ENCODE measurements at regions not wholly inside any gene's neighbourhood (a gene's known extent, or its start where the extent isn't known, plus 50 kb on each side); places are given as distances from the start of the nearest gene placed in this dataset.
A peak's percentile ranks its signal among the peaks of the same experiment; 100 is the strongest.

GRCh38 chr1:38559446-38560165 lies 300.0 kb downstream of the RRAGC start:
- DNase-seq, result no peak
- no CpG with 5 or more reads among the region's 33 CpGs for WGBS (ENCODE audit: extremely low coverage, insufficient coverage, insufficient read length)
- H3K79me1 ChIP-seq (ENCODE audit: low read length), result no peaks in the 10 kb centered on the region

GRCh38 chr1:38558500-38559445 lies 300.8 kb downstream of the RRAGC start:
- Histone ChIP-seq H3K79me1 (ENCODE audit: low read length) (no peaks in the 10 kb centered on the region), H4K12ac (ENCODE audit: low read depth, low read length) (no peak overlapping the region), H2BK120ac (ENCODE audit: insufficient read depth, low read length, poor library complexity) (no peak overlapping the region), H3K79me2 (ENCODE audit: control insufficient read depth, insufficient read depth, low read length, poor library complexity) (no peaks in the 10 kb centered on the region), H3K27me3 (ENCODE audit: insufficient read depth, low read length) (no peaks in the 10 kb centered on the region), H3K4ac (ENCODE audit: low read depth, low read length) (no peak overlapping the region), H2BK5ac (ENCODE audit: low read depth, low read length, poor library complexity) (no peak overlapping the region), H3K4me1 (ENCODE audit: control insufficient read depth in 1 of 2, insufficient read depth in 2 of 2, low read length in 2 of 2) (peaks cover 0 to 4% of the 10 kb centered on the region in 2 experiments), H2BK12ac (ENCODE audit: low read length) (no peak overlapping the region), H3K9ac (ENCODE audit: low read length) (no peak overlapping the region), H3K9me3 (ENCODE audit: insufficient read depth, low read depth, low read length) (peaks cover 1% of the 10 kb centered on the region), H3K4me2 (ENCODE audit: low read length) (peak overlapping the region; percentile 19), H3K14ac (ENCODE audit: low read length) (no peak overlapping the region), H4K8ac (ENCODE audit: low read depth, low read length) (no peak overlapping the region), H4K91ac (ENCODE audit: low read depth, low read length) (no peak overlapping the region), H3K4me3 (ENCODE audit: low read depth, low read length) (no peak overlapping the region), H3K36me3 (ENCODE audit: control insufficient read depth in 1 of 2, insufficient read depth in 2 of 2, low read length in 2 of 2) (no peaks in the 10 kb centered on the region), H3K23ac (ENCODE audit: low read length) (no peak overlapping the region), H2AFZ (ENCODE audit: insufficient read depth, low read length, poor library complexity) (no peak overlapping the region), H2AK5ac (ENCODE audit: low read length) (no peak overlapping the region), H3K18ac (ENCODE audit: low read length) (no peak overlapping the region), H3K27ac (ENCODE audit: low read depth, low read length) (no peak overlapping the region)
- no peak for DNase-seq
- WGBS (ENCODE audit: extremely low coverage, insufficient coverage, insufficient read length), result no CpG with 5 or more reads among the region's 23 CpGs

More at GRCh38 chr1:38559446-38560165, 300.0 kb downstream of the RRAGC start:
- no peak overlapping the region for H3K4me3 ChIP-seq (ENCODE audit: low read depth, low read length)
- no peak overlapping the region for H2AK5ac ChIP-seq (ENCODE audit: low read length)
- H3K9ac ChIP-seq (ENCODE audit: low read length), result no peak overlapping the region
- no peak overlapping the region for H3K4ac ChIP-seq (ENCODE audit: low read depth, low read length)
- no peaks in the 10 kb centered on the region for H3K36me3 ChIP-seq (ENCODE audit: control insufficient read depth in 1 of 2, insufficient read depth in 2 of 2, low read length in 2 of 2)
- H3K4me1 ChIP-seq (ENCODE audit: control insufficient read depth in 1 of 2, insufficient read depth in 2 of 2, low read length in 2 of 2), result peaks cover 0 to 4% of the 10 kb centered on the region in 2 experiments
- no peak overlapping the region for H3K14ac ChIP-seq (ENCODE audit: low read length)
- H3K18ac ChIP-seq (ENCODE audit: low read length), result no peak overlapping the region
- H3K9me3 ChIP-seq (ENCODE audit: insufficient read depth, low read depth, low read length), result peaks cover 4% of the 10 kb centered on the region
- H4K12ac ChIP-seq (ENCODE audit: low read depth, low read length), result no peak overlapping the region
- H3K27ac ChIP-seq (ENCODE audit: low read depth, low read length), result no peak overlapping the region
- H4K91ac ChIP-seq (ENCODE audit: low read depth, low read length), result no peak overlapping the region
- peak overlapping the region; percentile 19 for H3K4me2 ChIP-seq (ENCODE audit: low read length)
- H3K27me3 ChIP-seq (ENCODE audit: insufficient read depth, low read length), result no peaks in the 10 kb centered on the region
- H3K23ac ChIP-seq (ENCODE audit: low read length), result no peak overlapping the region
- no peak overlapping the region for H4K8ac ChIP-seq (ENCODE audit: low read depth, low read length)
- H2AFZ ChIP-seq (ENCODE audit: insufficient read depth, low read length, poor library complexity), result no peak overlapping the region
- no peak overlapping the region for H2BK5ac ChIP-seq (ENCODE audit: low read depth, low read length, poor library complexity)
- no peaks in the 10 kb centered on the region for H3K79me2 ChIP-seq (ENCODE audit: control insufficient read depth, insufficient read depth, low read length, poor library complexity)
- no peak overlapping the region for H2BK120ac ChIP-seq (ENCODE audit: insufficient read depth, low read length, poor library complexity)
- no peak overlapping the region for H2BK12ac ChIP-seq (ENCODE audit: low read length)

GRCh38 chr1:38558055-38558454 lies 301.5 kb downstream of the RRAGC start:
- no CpG with 5 or more reads among the region's 8 CpGs for WGBS (ENCODE audit: extremely low coverage, insufficient coverage, insufficient read length)

GRCh38 chr1:38555594-38555993 lies 304.0 kb downstream of the RRAGC start:
- H3K14ac ChIP-seq (ENCODE audit: low read length), result no peak overlapping the region
- no peaks in the 10 kb centered on the region for H3K36me3 ChIP-seq (ENCODE audit: control insufficient read depth in 1 of 2, insufficient read depth in 2 of 2, low read length in 2 of 2)
- no peak overlapping the region for H2AFZ ChIP-seq (ENCODE audit: insufficient read depth, low read length, poor library complexity)
- H3K9ac ChIP-seq (ENCODE audit: low read length), result no peak overlapping the region
- no peak overlapping the region for H2AK5ac ChIP-seq (ENCODE audit: low read length)
- H3K27ac ChIP-seq (ENCODE audit: low read depth, low read length), result no peak overlapping the region
- DNase-seq, result no peak
- no peak overlapping the region for H3K18ac ChIP-seq (ENCODE audit: low read length)
- H4K91ac ChIP-seq (ENCODE audit: low read depth, low read length), result no peak overlapping the region
- peaks cover 1% of the 10 kb centered on the region for H3K9me3 ChIP-seq (ENCODE audit: insufficient read depth, low read depth, low read length)
- H4K12ac ChIP-seq (ENCODE audit: low read depth, low read length), result no peak overlapping the region
- no peak overlapping the region for H2BK120ac ChIP-seq (ENCODE audit: insufficient read depth, low read length, poor library complexity)
- no peaks in the 10 kb centered on the region for H3K79me2 ChIP-seq (ENCODE audit: control insufficient read depth, insufficient read depth, low read length, poor library complexity)
- WGBS (ENCODE audit: extremely low coverage, insufficient coverage, insufficient read length), result no CpG with 5 or more reads among the region's 1 CpG
- no peak overlapping the region for H3K23ac ChIP-seq (ENCODE audit: low read length)
- H3K4me2 ChIP-seq (ENCODE audit: low read length), result no peak overlapping the region
- H3K4me3 ChIP-seq (ENCODE audit: low read depth, low read length), result no peak overlapping the region
- H3K4ac ChIP-seq (ENCODE audit: low read depth, low read length), result no peak overlapping the region
- H4K8ac ChIP-seq (ENCODE audit: low read depth, low read length), result no peak overlapping the region
- no peak overlapping the region for H2BK5ac ChIP-seq (ENCODE audit: low read depth, low read length, poor library complexity)
- H3K27me3 ChIP-seq (ENCODE audit: insufficient read depth, low read length), result no peaks in the 10 kb centered on the region
- no peaks in the 10 kb centered on the region for H3K79me1 ChIP-seq (ENCODE audit: low read length)
- peaks cover 0 to 4% of the 10 kb centered on the region in 2 experiments for H3K4me1 ChIP-seq (ENCODE audit: control insufficient read depth in 1 of 2, insufficient read depth in 2 of 2, low read length in 2 of 2)
- no peak overlapping the region for H2BK12ac ChIP-seq (ENCODE audit: low read length)

More at GRCh38 chr1:38558055-38558454, 301.5 kb downstream of the RRAGC start:
- Histone ChIP-seq H3K18ac (ENCODE audit: low read length) (no peak overlapping the region), H3K9ac (ENCODE audit: low read length) (no peak overlapping the region), H3K79me1 (ENCODE audit: low read length) (no peaks in the 10 kb centered on the region), H3K9me3 (ENCODE audit: insufficient read depth, low read depth, low read length) (peaks cover 1% of the 10 kb centered on the region), H3K4me3 (ENCODE audit: low read depth, low read length) (no peak overlapping the region), H2BK12ac (ENCODE audit: low read length) (no peak overlapping the region), H3K79me2 (ENCODE audit: control insufficient read depth, insufficient read depth, low read length, poor library complexity) (no peaks in the 10 kb centered on the region), H2AK5ac (ENCODE audit: low read length) (no peak overlapping the region), H4K8ac (ENCODE audit: low read depth, low read length) (no peak overlapping the region), H3K14ac (ENCODE audit: low read length) (no peak overlapping the region), H3K4me2 (ENCODE audit: low read length) (no peak overlapping the region), H3K27me3 (ENCODE audit: insufficient read depth, low read length) (no peaks in the 10 kb centered on the region), H3K4me1 (ENCODE audit: control insufficient read depth in 1 of 2, insufficient read depth in 2 of 2, low read length in 2 of 2) (peaks cover 0 to 4% of the 10 kb centered on the region in 2 experiments), H3K36me3 (ENCODE audit: control insufficient read depth in 1 of 2, insufficient read depth in 2 of 2, low read length in 2 of 2) (no peaks in the 10 kb centered on the region), H2AFZ (ENCODE audit: insufficient read depth, low read length, poor library complexity) (no peak overlapping the region), H4K91ac (ENCODE audit: low read depth, low read length) (no peak overlapping the region), H3K27ac (ENCODE audit: low read depth, low read length) (no peak overlapping the region), H2BK120ac (ENCODE audit: insufficient read depth, low read length, poor library complexity) (no peak overlapping the region), H4K12ac (ENCODE audit: low read depth, low read length) (no peak overlapping the region), H2BK5ac (ENCODE audit: low read depth, low read length, poor library complexity) (no peak overlapping the region), H3K4ac (ENCODE audit: low read depth, low read length) (no peak overlapping the region), H3K23ac (ENCODE audit: low read length) (no peak overlapping the region)
- no peak for DNase-seq

Data from trophoblast cell (in vitro differentiated cells and primary cell).